ENCODE measurements at regions not wholly inside any gene's neighbourhood (a gene's known extent, or its start where the extent isn't known, plus 50 kb on each side); places are given as distances from the start of the nearest gene placed in this dataset.

DNA sequence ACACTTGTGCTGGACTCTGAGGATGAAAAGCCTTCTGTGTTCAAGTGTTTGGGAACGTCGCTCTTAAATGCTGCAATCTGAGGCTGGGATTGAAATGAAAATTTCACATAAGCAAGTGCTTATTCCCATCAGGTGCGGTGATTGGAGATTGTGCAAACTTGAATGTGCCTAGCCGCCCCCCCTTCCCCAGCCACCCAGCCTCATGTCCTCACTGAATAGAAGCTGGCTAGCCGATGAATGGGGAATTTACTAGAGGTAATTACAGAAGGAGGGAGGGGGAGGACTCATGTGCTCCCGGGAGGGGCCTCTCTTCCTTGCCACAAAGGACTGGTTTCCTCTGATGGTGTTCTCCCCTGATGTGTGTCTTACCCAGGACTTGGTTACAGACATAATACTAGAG lies 544.8 kb upstream of the EEF2KMT start:
- H3K27ac ChIP-seq, result no peak overlapping the region
- no peaks in the 10 kb centered on the region for H3K36me3 ChIP-seq
- no peak for DNase-seq
- TF ChIP-seq CTCF (IDR thresholded peaks at IDR 0.05) (no peak), POLR2A (IDR thresholded peaks at IDR 0.05) (no peak)
- H3K4me3 ChIP-seq, result no peak overlapping the region
- intact Hi-C loops (cut with DNase I; ENCODE audit: low total_unique reads), result no loop called here
- H3K27me3 ChIP-seq, result no peaks in the 10 kb centered on the region
- H3K9me3 ChIP-seq, result no peaks in the 10 kb centered on the region
- no peaks in the 10 kb centered on the region for H3K4me1 ChIP-seq

DNA sequence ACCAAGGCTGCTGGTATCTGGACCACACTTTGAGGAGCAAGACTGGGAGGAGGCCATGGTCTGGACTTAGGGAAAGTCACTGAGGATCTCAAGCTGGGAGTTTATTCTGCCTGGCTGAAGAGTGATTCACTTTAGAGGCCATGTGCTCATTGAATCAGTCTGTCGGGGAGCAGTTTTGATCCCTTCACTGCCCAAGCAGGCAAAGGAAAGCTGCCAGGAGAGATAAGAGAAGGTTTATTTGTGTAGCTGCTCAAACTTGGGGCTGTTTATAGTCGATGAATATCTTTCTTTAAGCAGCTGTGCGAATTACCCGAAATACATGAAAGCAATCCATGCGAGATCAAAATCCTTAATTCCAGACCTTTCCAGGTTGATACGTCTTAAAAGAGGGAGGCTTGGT lies 544.4 kb upstream of the EEF2KMT start:
- TF ChIP-seq POLR2A (IDR thresholded peaks at IDR 0.05), result no peak
- no peak for TF ChIP-seq CTCF (IDR thresholded peaks at IDR 0.05)
- intact Hi-C loops (cut with DNase I; ENCODE audit: low total_unique reads), result no loop called here
- no peak overlapping the region for H3K27ac ChIP-seq
- no peaks in the 10 kb centered on the region for H3K36me3 ChIP-seq
- H3K4me1 ChIP-seq, result no peaks in the 10 kb centered on the region
- no peaks in the 10 kb centered on the region for H3K9me3 ChIP-seq
- H3K4me3 ChIP-seq, result no peak overlapping the region
- DNase-seq, result no peak
- no peaks in the 10 kb centered on the region for H3K27me3 ChIP-seq

DNA sequence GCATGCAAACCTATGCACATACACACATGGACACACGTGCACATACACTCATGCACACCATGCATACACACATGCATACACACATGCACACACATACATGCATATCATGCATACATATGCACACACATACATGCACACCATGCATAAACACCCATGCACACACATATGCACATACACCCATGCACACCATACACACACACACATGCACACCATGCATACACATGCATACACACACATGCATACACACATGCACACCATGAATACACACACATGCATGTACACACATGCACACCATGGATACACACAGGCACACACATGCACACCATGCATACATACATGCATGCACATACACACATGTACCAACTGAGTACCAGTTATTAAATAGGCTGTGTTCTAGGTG lies 543.3 kb upstream of the EEF2KMT start:
- H3K9me3 ChIP-seq, result no peaks in the 10 kb centered on the region

GRCh38 chr16:5639531-5639930 lies 541.9 kb upstream of the EEF2KMT start:
- Histone ChIP-seq H3K4me3 (no peak overlapping the region), H3K36me3 (no peaks in the 10 kb centered on the region), H3K9me3 (no peaks in the 10 kb centered on the region), H3K27me3 (no peaks in the 10 kb centered on the region), H3K27ac (no peak overlapping the region), H3K4me1 (no peaks in the 10 kb centered on the region)
- no peak for TF ChIP-seq CTCF (IDR thresholded peaks at IDR 0.05)
- TF ChIP-seq POLR2A (IDR thresholded peaks at IDR 0.05), result no peak
- intact Hi-C loops (cut with DNase I; ENCODE audit: low total_unique reads), result no loop called here
- no peak for DNase-seq

More for the DNA sequence above, 543.3 kb upstream of the EEF2KMT start:
- H3K36me3 ChIP-seq, result no peaks in the 10 kb centered on the region
- H3K27ac ChIP-seq, result no peak overlapping the region
- H3K27me3 ChIP-seq, result no peaks in the 10 kb centered on the region
- TF ChIP-seq CTCF (IDR thresholded peaks at IDR 0.05) (no peak), POLR2A (IDR thresholded peaks at IDR 0.05) (no peak)
- H3K4me1 ChIP-seq, result no peaks in the 10 kb centered on the region
- H3K4me3 ChIP-seq, result no peak overlapping the region
- no peak for DNase-seq
- intact Hi-C loops (cut with DNase I; ENCODE audit: low total_unique reads), result no loop called here

GRCh38 chr16:5635331-5635730 lies 537.7 kb upstream of the EEF2KMT start:
- DNase-seq, result no peak
- H3K9me3 ChIP-seq, result no peaks in the 10 kb centered on the region
- intact Hi-C loops (cut with DNase I; ENCODE audit: low total_unique reads), result no loop called here
- H3K36me3 ChIP-seq, result no peaks in the 10 kb centered on the region
- no peak for TF ChIP-seq CTCF (IDR thresholded peaks at IDR 0.05)
- no peaks in the 10 kb centered on the region for H3K4me1 ChIP-seq
- H3K27me3 ChIP-seq, result no peaks in the 10 kb centered on the region
- no peak overlapping the region for H3K27ac ChIP-seq
- no peak overlapping the region for H3K4me3 ChIP-seq

All from uterus (tissue), 3 donors.